ENCODE measurements at regions not wholly inside any gene's neighbourhood (a gene's known extent, or its start where the extent isn't known, plus 50 kb on each side); places are given as distances from the start of the nearest gene placed in this dataset.

DNA sequence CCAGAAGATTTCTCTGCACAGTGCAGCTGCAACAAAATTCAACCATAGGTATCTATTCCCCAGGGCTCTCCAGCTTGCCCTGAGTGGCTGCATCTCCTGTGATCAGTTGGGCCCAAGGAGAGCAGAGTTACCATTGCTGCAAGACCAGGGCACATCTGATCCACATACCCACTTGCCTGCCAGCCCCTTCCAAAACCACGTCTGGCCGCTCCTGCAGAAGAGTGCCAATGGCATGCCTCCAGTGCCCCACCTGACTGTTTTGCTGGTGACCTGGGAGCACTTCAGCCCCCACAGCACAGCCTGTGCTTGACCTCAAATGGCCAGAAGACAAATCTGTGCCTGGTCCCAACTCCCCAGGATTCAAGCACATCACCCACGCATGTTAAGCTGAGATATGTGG lies 526.1 kb upstream of the GBE1 start:
- DNase-seq (ENCODE audit: low read depth in 2 of 2): no peak

DNA sequence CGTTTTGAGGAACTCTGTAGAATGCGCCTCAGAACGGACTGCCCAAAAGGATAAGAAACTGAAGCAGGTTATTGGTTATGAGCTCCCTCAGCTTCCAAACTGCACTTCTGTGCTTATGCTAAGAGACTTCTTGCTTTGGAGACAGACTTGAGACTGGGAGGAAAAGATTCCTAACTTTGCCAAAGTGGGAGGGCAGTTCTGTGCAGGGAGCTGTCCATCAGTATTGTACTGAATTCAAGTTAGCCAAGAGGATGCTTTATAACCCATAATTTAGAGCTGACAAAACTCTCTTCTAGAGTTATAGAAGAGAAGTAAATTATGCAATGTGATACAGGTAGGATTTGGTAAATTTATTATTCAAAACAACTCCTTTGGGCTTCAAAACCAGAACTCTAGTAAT lies 519.8 kb upstream of the GBE1 start:
- DNase-seq (ENCODE audit: low read depth in 2 of 2): no peak

DNA sequence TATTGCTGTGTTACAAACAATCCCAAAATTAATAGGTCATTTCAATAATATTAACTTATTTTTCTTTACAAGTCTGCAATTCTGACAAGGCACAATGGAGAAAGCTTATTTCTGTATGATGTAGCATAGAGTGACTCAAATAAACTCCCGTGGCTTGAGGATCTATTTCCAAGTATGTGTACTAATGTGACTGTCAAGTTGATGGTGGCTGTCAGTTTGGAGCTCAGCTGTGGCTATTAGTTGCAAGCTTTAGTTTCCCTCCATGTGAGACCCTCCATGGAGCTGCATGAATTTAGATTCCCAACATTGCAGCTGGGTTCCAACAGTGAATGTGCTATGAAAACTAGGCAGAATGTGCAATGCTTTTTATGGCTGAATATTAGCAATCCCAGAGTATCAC lies 515.5 kb upstream of the GBE1 start:
- DNase-seq (ENCODE audit: low read depth in 2 of 2): no peak

DNA sequence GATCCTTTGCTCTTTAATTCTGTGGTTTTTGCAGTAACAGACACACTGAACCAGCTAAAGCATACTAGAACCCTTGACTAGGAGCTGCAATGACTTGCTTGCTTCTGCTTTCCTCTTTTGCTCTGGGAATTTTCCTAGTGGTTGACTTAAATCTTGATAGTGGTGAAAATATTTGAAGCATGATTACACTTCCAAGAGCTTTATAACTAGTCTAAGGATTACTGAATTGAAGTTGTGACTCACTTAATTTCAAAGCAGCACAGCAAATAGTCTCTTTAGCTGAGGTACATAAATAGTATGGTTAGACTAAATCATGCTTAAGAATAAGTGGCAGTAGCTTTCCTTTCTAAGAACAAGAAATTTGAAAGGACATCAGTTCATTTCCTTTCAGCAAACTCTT lies 513.5 kb upstream of the GBE1 start:
- no peak for DNase-seq (ENCODE audit: low read depth in 2 of 2)

DNA sequence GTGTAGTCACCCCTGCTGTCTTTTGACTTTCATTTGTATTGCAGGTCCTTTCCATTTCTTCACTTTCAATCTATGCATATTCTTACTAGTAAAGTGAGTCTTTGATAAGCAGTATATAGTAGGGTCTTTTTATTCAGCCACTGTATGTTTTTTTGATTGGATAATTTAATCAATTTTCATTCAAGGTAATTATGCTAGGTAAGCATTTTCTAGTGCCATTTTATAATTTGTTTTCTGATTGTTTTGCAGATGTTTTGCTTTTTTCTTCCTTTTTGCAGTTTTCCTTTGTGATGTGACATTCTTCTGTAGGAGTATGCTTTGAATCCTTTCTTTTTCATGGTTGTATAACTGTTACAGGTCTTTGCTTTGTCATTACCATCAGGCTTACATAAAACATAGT lies 504.3 kb upstream of the GBE1 start:
- DNase-seq (ENCODE audit: low read depth in 2 of 2): no peak

DNA sequence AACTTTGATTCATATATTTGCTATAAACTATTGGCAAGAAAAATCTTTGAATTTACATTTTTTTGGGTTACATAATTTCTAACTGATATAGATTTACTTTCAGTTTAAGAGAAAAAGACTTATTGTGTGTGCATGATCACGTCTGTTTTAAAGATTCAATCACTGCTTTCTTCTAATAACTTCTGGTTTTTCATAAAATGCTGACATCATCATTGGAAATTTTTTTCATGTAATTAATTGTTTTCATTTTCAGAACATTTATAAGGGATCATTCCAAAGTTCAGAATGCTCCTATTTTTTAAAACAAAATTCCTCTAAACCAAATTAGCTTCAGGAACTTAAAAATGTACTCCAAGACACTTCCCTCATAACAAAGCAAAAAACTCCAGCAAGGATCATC lies 500.7 kb upstream of the GBE1 start:
- DNase-seq (ENCODE audit: low read depth in 2 of 2): no peak

DNA sequence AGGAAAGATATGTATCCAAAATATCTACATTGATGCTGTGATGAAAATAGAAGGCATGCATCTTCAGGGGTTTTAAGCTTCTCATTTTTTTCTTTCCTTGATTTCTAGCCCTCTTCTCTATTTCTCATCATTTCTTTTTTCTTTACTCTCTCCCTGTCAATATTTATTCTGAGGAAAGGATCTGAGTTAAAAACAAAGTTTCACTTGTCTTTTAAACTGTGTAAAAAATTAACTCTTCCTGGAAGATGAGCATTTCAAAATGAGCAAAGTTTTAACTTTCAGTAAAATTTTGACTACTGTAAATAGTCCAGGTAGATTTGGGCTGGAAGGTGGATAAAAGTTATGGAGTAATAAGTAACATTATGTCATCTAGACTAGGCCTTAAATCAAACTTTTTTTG lies 500.2 kb upstream of the GBE1 start:
- no peak for DNase-seq (ENCODE audit: low read depth in 2 of 2)

DNA sequence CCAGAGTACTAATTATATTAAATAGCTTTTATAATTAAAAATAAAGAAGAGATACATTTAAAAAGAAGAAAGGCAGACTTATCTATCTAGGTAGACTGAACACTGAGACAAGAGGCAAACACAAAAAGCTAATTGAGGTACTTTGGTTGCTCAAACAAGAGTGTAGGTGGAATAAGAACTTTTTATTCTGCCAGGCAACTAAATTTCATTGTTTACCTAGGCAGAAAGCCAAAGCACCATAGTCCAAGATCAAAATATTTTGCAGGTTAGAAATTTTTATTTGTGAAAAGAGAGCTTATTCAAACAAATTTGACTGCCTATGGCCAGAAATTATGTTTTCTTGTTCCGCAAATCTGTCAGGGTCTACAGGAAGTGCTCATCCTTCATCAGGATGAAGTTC lies 499.6 kb upstream of the GBE1 start:
- no peak for DNase-seq (ENCODE audit: low read depth in 2 of 2)

DNA sequence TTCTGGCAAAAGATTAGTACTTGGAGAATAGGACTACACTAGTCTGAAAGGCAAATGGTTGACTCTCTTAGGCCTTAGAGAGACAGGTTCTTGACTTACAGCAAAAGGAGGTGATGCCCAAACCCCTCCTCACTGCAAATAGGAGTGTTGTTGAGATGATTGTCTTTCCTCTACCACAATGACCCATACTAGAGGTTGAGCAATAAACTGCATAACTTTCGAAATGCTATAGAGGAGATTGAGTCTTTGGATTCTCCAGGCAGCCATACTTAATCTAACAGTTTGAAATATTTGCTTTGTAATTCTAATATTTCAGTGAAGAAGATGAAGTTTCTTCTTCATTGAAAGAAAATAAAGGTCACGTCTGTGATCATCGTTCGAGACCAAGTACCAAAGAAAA lies 498.5 kb upstream of the GBE1 start:
- DNase-seq (ENCODE audit: low read depth in 2 of 2): no peak

- no peak for DNase-seq (ENCODE audit: low read depth in 2 of 2)
These were observed 478.9 kb upstream of the GBE1 start for GRCh38 chr3:82240322-82240721.

DNA sequence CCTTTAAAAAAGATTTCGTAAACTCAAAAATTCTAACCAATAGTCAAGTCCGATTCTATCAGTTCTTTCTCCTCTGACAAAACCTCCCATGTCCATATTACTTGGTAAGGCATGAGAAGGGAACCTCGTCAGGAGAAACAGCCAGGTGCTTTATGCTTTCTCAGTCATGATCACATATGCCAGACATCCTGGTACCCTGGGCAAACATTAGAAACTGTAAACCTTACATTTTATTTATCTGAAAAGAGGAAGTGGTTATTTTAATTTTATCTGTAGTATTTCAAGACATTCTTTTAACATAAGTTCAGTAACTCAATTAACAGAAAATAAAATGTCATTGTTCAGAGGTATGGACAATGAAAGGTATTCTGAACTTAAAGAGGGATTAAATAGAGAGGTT lies 474.8 kb upstream of the GBE1 start:
- no peak for DNase-seq (ENCODE audit: low read depth in 2 of 2)

GRCh38 chr3:82229397-82229796 lies 468.0 kb upstream of the GBE1 start:
- no peak for DNase-seq (ENCODE audit: low read depth in 2 of 2)

DNA sequence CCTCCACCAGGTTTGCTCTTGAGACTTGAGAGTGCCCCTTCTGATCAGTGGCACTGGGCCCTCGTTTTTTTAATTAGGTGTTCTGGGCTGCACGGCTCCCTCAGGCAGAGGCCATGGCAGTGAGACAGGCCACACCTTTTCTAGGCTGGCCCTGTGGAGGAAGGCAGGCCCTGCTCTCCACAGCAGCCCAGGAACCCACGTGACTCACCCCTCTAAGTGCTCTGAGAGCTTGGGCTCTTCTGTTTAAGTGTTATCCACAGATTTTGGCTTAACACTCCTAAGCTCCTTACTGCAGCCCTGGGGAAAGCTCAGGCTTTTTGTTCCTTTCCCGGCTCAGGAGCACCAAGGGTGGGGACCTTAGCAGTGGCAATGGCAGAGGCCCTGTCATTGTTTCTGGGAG lies 463.2 kb upstream of the GBE1 start:
- no peak for DNase-seq (ENCODE audit: low read depth in 2 of 2)

DNA sequence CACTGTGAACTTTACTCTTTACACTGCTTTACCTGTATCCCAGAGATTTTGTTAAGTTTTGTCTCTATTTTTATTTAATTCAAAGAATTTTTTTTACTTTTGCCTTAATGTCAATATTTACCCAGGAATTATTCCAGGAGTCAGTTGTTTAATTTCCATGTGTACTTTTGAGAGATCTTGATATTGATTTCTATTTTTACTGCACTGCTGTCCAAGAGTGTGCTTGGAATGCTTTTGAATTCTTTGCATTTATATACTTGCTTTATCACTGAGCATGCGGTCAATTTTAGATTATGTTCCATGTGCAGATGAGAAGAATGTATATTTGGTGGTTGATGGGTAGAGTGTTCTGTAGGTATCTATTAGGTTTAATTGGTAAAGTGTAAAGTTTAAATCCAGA lies 461.0 kb upstream of the GBE1 start:
- DNase-seq (ENCODE audit: low read depth in 2 of 2): no peak

GRCh38 chr3:82217571-82217970 lies 456.1 kb upstream of the GBE1 start:
- DNase-seq (ENCODE audit: low read depth in 2 of 2): no peak

DNA sequence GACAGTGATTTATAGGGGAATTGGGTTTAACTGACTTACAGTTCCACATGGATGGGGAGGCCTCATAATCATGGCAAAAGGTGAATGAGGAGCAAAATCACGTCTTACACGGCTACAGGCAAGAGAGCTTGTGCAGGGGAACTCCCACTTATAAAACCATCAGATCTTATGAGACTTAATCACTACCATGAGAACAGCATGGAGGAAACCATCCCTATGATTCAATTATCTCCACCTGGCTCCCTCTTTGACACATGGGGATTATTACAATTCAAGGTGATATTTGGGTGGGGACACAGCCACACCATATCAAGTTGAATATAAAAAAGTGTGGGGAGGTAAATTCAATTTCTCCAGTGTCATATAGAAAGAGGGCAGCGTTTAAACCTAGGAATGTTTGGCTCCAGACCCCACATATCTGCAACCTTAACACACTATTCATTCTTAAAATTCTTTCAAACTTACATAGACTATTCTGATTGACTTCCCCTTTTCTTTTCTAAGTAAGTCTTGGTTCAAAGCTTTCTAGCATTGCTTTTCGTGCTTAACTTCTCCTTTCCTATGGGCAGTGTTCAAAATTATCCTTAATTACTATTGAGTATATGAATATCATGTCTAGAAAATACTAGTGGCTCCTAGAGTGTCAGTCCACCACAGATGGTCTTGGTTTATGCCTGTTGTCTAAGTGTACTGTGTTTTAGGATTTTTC lies 446.7 kb upstream of the GBE1 start:
- no peak for DNase-seq (ENCODE audit: low read depth in 2 of 2)

GRCh38 chr3:82202269-82202668 lies 440.8 kb upstream of the GBE1 start:
- DNase-seq (ENCODE audit: low read depth in 2 of 2): no peak

DNA sequence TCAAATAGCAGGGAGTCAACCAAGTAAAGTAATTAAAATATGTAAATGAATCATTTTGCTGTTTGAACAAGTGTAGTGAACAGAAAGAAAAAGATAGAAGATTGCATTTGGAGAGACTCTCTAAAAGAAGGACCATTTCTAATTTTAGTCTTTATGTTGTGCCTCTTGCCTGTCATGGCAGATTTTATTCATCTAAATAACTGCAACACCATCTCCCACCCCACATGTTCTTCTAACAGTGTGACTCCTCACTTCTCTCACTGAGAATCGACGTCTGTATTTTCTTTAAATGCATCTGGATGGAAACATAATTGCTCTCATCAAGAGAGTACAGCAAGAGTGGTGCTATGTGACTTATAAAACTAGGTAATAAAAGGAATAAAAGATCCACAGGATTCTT lies 439.9 kb upstream of the GBE1 start:
- DNase-seq (ENCODE audit: low read depth in 2 of 2): no peak

GRCh38 chr3:82198009-82198408 lies 436.6 kb upstream of the GBE1 start:
- no peak for DNase-seq (ENCODE audit: low read depth in 2 of 2)

DNA sequence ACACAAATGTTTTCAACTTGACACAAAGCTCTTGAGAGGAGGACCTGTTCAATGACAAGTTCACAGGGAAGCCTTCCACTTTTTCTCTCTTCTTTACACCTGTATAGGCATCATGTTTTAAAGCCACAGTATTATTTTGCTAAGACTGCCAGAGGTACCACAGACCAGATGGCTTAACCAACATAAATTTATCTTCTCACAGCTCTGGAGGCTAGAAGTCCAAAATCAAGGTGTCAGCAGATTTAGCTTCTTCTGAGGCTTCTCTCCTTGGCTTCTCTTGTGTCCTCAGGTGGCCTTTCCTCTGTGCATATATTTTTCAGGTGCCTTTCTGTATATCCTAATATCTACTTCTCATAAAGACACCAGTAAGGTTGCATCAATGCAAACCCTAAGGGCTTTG lies 435.2 kb upstream of the GBE1 start:
- DNase-seq (ENCODE audit: low read depth in 2 of 2): no peak

- no peak for DNase-seq (ENCODE audit: low read depth in 2 of 2)
These were observed 433.4 kb upstream of the GBE1 start for GRCh38 chr3:82194870-82195269.

DNA sequence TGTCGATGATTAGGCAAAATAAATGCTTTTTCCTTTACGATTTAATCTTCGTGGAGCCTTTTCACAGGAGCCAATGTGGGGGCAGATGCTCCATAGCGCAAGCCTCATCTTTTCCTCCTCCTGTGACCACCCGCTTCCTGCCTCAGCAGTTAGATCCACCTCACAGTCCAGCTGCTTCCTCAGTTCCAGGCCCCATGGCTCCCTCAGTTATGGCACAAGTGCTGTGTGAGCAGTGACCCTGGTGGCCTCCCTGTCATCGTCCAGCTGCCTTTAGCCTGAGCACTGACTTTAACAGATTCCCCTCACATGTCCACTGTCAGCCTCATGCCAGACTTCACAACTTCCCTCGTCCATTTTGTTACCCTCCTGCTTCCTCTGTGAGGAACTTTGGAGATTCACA lies 424.6 kb upstream of the GBE1 start:
- no peak for DNase-seq (ENCODE audit: low read depth in 2 of 2)

DNA sequence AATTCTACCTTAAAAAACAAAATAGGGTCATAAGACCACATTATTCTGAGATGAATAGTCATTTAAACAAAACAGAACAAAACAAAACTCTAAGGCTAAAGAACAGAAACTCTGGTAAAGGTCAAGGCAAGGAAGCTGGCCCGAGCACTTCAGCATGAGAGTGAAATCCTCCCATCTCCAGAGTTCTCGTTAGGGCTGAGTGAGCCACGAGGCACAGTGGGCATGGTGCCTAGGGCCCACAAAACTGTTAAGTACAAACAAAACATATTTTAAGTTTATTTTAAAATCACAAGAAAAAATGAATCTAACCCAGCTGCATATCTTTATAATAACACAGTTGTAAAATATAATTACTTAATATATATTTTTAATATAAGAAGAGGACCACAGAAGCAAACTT lies 417.8 kb upstream of the GBE1 start:
- DNase-seq (ENCODE audit: low read depth in 2 of 2): no peak

DNA sequence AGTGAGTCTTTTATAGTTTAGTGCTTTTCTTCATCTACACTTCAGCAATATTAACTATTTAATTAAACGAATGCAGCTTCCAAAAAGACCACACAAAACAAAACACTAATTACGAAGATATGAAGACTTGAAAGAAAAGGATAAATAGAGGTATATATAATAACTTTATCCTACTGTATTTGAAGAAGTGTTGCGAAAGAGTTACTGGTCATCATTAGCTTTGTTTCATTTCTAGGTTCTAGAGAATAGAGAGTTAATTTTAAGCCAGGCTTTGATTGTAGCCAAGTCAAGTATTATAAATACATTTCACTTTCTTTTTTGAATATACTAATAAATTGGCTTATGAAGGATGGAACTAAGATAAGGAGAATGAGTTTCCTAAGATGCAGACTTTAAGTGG lies 416.8 kb upstream of the GBE1 start:
- no peak for DNase-seq (ENCODE audit: low read depth in 2 of 2)

DNA sequence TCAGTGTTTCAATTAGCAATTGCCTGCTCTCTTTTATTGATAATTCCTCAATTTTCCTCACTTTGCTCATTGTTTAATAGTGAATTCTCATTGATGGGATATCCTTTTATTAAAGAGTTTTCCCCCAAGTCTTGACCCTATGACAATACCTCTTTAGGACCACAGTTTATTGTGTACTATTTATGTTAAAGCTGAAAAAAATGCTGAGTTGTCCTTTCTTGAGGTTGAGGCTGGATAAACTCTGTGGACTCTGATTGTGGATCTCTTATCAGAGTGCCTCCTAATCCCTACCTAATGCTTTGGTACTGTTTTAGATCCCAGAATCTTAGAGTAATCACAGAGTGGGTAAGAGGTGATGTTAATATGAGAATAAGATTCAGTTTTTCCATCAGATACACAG lies 416.3 kb upstream of the GBE1 start:
- no peak for DNase-seq (ENCODE audit: low read depth in 2 of 2)
